Activated T-helper 2 cell treated with anti-CD3 and anti-CD28 coated beads, Interferon-gamma antibody, Interleukin-2, Interleukin-4, amounts not matched to agents 10 μg/mL and 5 μg/mL and 100 μg/mL, durations not matched to agents 14 hours and 24 hours and 36 hours (primary cell): ENCODE measurements at regions not wholly inside any gene's neighbourhood (a gene's known extent, or its start where the extent isn't known, plus 50 kb on each side); places are given as distances from the start of the nearest gene placed in this dataset.

Experiments
- DNase-seq: peaks from one replicate; pipeline ENCODE4 v3.0.0; 2021; ENCODE audit warnings: low spot score
- H3K27ac Mint-ChIP-seq: one replicate; pipeline ENCODE4 v1.8.0; 2021; ENCODE audit warnings: mixed read lengths
- H3K27me3 Mint-ChIP-seq: one replicate; pipeline ENCODE4 v1.8.0; 2021; ENCODE audit warnings: low read depth, mixed read lengths
- H3K36me3 Mint-ChIP-seq: one replicate; pipeline ENCODE4 v1.8.0; 2021; ENCODE audit warnings: low read depth, mixed read lengths
- H3K4me1 Mint-ChIP-seq: one replicate; pipeline ENCODE4 v1.8.0; 2021; ENCODE audit warnings: low read depth, mixed read lengths
- H3K4me3 Mint-ChIP-seq: one replicate; pipeline ENCODE4 v1.8.0; 2021; ENCODE audit warnings: low read depth, mild to moderate bottlenecking, moderate library complexity, mixed read lengths
- H3K9me3 Mint-ChIP-seq: one replicate; pipeline ENCODE4 v1.8.0; 2021; ENCODE audit warnings: mixed read lengths
- intact Hi-C: fragments of 100-400 bp; cut with micrococcal nuclease; formaldehyde crosslinking; loops from one replicate; pipeline ENCODE4 v1.15.1; 2023

DNA sequence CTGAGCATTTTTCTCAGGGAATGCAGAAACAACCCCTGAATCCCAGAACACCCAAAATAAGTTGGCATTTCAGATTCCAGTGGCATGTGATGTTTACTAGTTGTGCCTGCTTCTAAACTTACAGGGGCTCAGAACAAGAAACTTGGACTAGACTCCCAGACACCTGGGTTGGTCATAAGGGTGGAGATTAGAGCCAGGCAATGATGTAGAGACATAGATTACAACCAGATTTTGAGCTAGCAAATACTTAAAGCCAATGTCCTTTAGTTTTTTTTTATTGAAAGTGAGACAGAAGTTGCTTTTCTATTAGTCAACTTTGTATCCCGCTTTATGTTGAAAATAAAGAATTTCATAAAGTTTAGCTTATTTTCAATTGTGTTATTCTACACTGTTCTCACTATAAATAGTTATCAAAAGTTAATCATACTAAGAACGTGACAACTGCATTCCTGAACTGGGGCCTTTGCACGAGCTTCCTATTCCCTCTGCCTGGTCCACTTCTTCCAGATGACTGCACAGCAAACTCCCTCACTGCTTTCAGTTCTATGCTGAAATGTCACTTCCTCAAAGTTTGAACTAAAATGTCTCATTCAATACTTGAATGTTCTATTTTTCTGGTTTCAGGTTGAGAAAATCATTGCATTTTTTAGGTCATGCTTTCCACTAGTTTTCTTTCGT lies 224.7 kb upstream of the PPP1R2C start:
- no peaks in the 10 kb centered on the region for H3K36me3 Mint-ChIP-seq
- H3K4me1 Mint-ChIP-seq, result no peaks in the 10 kb centered on the region
- DNase-seq, result no peak
- H3K4me3 Mint-ChIP-seq, result no peak overlapping the region
- intact Hi-C loops, result no loop called here
- no peaks in the 10 kb centered on the region for H3K27me3 Mint-ChIP-seq
- H3K9me3 Mint-ChIP-seq, result no peaks in the 10 kb centered on the region
- no peak overlapping the region for H3K27ac Mint-ChIP-seq

DNA sequence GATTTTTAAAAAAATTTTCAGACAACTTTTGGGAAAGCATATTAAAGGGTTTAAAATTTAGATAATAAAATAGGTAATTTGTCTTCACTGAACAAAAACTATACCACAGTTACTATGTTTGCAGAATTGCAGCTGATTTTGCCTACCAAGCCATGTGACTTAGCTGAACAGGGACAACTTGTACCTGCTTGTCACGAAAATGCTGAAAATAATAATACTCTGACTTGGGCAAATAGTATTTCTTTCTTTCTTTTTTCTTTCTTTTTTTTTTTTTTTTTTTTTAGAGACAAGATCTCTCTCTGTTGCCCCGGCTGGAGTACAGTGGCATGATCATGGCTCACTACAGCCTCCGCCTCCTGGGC lies 225.2 kb upstream of the PPP1R2C start:
- DNase-seq, result no peak
- no peak overlapping the region for H3K4me3 Mint-ChIP-seq
- H3K9me3 Mint-ChIP-seq, result no peaks in the 10 kb centered on the region
- H3K27ac Mint-ChIP-seq, result no peak overlapping the region
- no peaks in the 10 kb centered on the region for H3K36me3 Mint-ChIP-seq
- intact Hi-C loops, result no loop called here
- no peaks in the 10 kb centered on the region for H3K4me1 Mint-ChIP-seq
- H3K27me3 Mint-ChIP-seq, result no peaks in the 10 kb centered on the region

DNA sequence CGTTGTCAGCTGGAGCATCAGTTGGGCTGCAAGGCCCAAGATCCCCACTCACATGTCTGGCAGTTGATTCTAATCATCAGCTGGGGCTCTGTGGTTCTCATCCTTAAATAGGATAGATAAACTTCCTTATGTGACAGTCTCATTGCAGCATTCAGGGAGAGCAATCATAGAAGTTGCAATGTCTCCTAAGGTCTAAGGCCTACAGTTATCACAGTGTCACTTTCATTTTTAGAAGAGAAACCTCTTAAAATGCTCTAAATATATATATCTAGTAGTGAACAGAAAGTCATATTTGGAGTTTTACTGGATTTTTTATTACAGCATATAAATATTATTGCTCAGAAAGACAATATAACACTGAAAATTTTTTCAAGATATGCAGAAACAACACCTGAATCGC lies 226.0 kb upstream of the PPP1R2C start:
- Mint-ChIP-seq H3K9me3 (no peaks in the 10 kb centered on the region), H3K27ac (no peak overlapping the region), H3K36me3 (no peaks in the 10 kb centered on the region), H3K4me1 (no peaks in the 10 kb centered on the region), H3K4me3 (no peak overlapping the region), H3K27me3 (no peaks in the 10 kb centered on the region)
- intact Hi-C loops, result no loop called here
- no peak for DNase-seq

DNA sequence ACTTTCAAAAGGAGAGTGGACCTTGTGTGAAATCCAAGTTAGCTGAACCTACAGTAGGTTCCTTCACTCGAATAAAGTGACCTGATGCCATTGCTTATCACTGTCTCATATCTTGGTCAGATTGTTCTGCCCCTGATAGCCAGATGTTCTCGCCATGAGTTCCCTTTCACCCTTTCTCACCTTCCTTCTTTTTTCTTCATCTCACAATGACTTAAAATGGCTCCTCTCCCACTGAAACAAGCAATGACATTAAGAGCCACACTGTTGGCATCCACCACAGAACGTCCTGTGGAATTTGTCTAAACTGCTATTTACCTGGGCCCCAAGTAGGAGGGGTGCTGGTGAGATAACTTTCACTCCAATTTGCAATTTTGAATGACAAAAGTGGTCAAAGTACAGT lies 227.6 kb upstream of the PPP1R2C start:
- Mint-ChIP-seq H3K9me3 (no peaks in the 10 kb centered on the region), H3K27me3 (no peaks in the 10 kb centered on the region), H3K4me1 (no peaks in the 10 kb centered on the region), H3K4me3 (no peak overlapping the region), H3K36me3 (no peaks in the 10 kb centered on the region), H3K27ac (no peak overlapping the region)
- intact Hi-C loops, result no loop called here
- DNase-seq, result no peak

DNA sequence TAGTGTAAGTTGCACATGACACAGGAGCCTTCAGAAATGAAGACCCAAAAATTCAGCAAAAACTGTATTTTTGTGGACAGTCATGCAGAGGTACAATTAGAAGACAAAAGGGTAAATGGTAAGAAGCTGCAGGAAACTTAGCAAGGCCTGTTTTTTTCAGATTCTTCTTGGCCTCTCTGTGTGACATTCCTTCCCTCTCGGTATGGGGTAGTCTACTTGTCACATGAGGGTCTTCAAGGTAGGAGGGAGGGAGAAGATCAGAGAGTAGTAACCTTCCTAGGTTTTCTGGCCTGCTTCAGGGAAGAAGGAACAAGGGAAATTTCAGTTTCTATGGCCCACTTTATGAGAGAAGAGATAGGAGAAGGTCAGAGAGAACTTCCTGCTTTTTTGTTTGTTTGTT lies 230.4 kb upstream of the PPP1R2C start:
- Mint-ChIP-seq H3K36me3 (no peaks in the 10 kb centered on the region), H3K4me3 (no peak overlapping the region), H3K4me1 (no peaks in the 10 kb centered on the region), H3K27ac (no peak overlapping the region), H3K27me3 (no peaks in the 10 kb centered on the region), H3K9me3 (no peaks in the 10 kb centered on the region)
- intact Hi-C loops, result no loop called here
- DNase-seq, result no peak

DNA sequence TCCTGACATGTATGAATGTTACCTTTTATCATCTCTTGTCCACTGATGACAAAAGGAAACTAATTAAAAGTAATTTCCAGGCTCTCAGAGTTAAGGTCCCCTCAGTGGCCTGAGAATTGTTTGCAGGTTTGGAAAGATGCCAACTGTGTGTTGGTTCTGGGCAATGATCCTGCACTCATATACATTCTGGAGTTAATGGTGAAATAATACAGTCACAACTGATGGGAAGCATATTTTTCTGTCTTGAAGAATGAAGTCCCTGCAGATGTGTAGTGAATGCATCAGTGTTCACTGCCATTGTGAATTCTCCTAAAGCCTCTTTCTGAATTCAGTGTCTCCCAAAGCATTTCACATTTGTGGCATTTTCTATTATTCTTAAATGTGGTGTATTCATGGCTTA lies 238.1 kb upstream of the PPP1R2C start:
- H3K36me3 Mint-ChIP-seq, result no peaks in the 10 kb centered on the region
- H3K4me3 Mint-ChIP-seq, result no peak overlapping the region
- H3K27me3 Mint-ChIP-seq, result no peaks in the 10 kb centered on the region
- H3K9me3 Mint-ChIP-seq, result no peaks in the 10 kb centered on the region
- intact Hi-C loops, result no loop called here
- DNase-seq, result no peak
- H3K27ac Mint-ChIP-seq, result no peak overlapping the region
- H3K4me1 Mint-ChIP-seq, result no peaks in the 10 kb centered on the region

DNA sequence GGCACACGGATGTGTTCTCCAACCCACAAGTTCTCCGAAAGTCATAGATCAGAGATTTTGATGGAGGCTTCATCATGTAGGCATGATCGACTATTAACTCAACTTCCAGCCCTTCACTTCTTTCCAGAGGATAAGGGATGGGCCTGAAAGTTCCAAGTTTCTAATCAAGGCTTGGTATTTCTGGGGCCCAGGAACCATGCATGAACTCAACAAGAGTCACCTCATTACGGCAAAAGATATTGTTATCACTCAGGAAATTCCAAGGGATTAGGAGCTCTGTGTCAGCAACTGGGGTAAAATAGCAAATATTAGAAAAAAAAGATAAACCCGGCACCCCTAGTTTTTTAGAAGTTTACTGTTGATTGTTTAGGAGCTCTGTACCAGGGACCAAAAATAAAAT lies 240.1 kb upstream of the PPP1R2C start:
- intact Hi-C loops, result no loop called here
- DNase-seq, result no peak
- Mint-ChIP-seq H3K27ac (no peak overlapping the region), H3K9me3 (no peaks in the 10 kb centered on the region), H3K4me1 (no peaks in the 10 kb centered on the region), H3K36me3 (no peaks in the 10 kb centered on the region), H3K27me3 (no peaks in the 10 kb centered on the region), H3K4me3 (no peak overlapping the region)

DNA sequence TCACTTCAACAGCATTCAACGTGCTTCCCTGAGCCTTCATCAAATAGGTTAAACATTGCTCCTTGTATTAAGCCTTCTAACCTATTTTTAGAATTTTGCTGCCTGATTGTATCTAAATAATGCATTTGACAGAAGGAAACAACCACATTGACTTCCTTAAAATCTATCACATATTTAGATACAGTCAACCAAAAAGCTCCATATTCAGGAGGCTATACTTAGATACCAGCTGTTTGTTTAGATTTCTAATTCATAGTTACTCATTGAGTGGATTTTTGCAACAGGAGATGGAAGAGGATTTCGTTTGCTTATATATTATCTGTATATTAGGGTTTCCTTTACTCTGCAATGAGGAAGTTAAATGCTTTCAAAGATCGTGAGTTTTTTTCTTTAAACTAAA lies 241.1 kb upstream of the PPP1R2C start:
- no peak for DNase-seq
- Mint-ChIP-seq H3K4me1 (no peaks in the 10 kb centered on the region), H3K9me3 (no peaks in the 10 kb centered on the region), H3K36me3 (no peaks in the 10 kb centered on the region), H3K4me3 (no peak overlapping the region), H3K27me3 (no peaks in the 10 kb centered on the region), H3K27ac (no peak overlapping the region)
- intact Hi-C loops, result no loop called here

DNA sequence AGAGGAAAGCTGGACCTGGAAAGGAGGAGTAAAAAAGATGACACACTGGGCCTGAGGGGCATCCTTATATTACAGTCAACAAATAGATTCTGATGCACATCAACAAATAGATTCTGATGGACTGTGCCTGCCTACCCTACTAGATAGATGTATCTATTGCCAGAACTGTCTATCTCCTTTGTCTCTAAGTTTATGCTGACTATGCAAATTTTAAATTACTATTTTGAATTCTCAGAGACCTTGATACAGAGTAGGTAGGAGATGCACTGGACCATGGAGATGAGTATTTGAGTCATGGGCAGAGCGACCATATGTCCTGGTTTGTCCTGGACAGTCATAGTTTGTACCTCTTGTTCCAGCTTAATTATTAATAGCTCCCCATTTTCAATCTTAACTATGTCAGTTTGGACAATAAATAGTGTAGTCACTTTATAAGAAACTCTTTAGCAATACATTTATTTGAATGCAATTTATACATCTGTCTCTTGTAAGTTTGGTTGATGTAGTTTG lies 247.9 kb upstream of the PPP1R2C start:
- Mint-ChIP-seq H3K4me3 (no peak overlapping the region), H3K27me3 (no peaks in the 10 kb centered on the region), H3K4me1 (no peaks in the 10 kb centered on the region), H3K9me3 (peaks cover 4% of the 10 kb centered on the region), H3K27ac (no peak overlapping the region), H3K36me3 (no peaks in the 10 kb centered on the region)
- no peak for DNase-seq
- intact Hi-C loops, result no loop called here

DNA sequence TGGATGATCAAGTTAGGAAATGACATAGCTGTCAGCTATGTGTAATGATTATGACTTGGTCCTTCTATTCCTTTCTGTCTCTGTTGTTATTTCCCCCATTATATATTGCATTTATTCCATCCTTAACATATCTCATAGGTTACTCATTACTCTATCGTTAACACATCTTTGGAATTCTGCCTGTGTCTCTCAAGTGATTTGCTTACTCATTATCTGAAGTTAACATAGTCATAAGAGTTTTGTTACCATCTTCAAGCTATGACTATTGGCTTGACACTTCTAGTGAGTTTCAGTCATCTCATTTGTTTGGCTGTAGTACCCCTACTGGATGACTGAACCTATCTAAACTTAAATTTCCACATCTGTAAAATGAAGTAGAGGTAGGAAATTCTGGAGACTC lies 286.1 kb upstream of the PPP1R2C start:
- Mint-ChIP-seq H3K27me3 (no peaks in the 10 kb centered on the region), H3K36me3 (no peaks in the 10 kb centered on the region), H3K9me3 (no peaks in the 10 kb centered on the region), H3K4me3 (no peak overlapping the region), H3K27ac (no peak overlapping the region), H3K4me1 (no peaks in the 10 kb centered on the region)
- no peak for DNase-seq
- intact Hi-C loops, result no loop called here

DNA sequence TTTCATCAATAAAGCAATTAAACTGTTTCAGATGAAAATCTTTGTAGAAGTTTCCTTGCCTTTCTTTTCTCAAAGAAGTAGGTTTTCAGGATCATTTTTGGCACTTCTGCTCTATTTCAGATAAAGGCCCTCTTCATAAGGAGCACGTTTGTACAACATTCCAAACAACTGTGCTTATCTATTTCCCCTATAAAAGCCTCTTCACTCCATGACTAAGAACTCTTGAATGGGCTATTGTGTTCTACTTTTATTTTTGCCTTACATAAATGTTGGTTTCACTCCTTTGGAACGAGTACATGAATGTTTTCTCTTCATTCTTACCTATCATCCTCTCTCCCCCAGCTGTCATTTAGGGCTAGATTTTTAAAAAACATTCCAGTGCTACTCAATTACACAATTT lies 288.0 kb upstream of the PPP1R2C start:
- Mint-ChIP-seq H3K9me3 (peaks cover 4% of the 10 kb centered on the region), H3K27me3 (no peaks in the 10 kb centered on the region), H3K27ac (no peak overlapping the region), H3K36me3 (no peaks in the 10 kb centered on the region), H3K4me3 (no peak overlapping the region), H3K4me1 (no peaks in the 10 kb centered on the region)
- no peak for DNase-seq
- intact Hi-C loops, result no loop called here

DNA sequence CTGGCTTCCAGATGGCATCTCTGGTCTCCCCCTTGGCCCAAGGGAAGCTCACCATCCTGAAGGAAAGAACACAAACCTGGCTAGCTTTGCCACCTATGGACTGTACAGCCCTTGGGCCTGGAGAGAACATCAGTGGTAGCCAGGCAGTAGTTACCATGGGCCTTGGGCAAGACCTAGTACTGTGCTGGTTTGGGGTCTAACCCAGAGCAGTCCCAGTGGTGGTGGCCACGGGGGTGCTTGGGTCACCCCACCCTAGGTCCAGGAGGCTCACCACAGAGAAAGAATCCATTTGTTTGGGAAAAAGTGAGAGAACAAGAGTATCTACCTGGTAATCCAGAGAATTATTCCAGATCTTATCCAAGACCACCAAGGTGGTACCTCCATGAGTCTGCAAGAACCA lies 290.7 kb upstream of the PPP1R2C start:
- DNase-seq, result no peak
- Mint-ChIP-seq H3K4me3 (no peak overlapping the region), H3K27me3 (no peaks in the 10 kb centered on the region), H3K9me3 (peaks cover 4% of the 10 kb centered on the region), H3K27ac (no peak overlapping the region), H3K36me3 (no peaks in the 10 kb centered on the region), H3K4me1 (no peaks in the 10 kb centered on the region)
- intact Hi-C loops, result no loop called here

DNA sequence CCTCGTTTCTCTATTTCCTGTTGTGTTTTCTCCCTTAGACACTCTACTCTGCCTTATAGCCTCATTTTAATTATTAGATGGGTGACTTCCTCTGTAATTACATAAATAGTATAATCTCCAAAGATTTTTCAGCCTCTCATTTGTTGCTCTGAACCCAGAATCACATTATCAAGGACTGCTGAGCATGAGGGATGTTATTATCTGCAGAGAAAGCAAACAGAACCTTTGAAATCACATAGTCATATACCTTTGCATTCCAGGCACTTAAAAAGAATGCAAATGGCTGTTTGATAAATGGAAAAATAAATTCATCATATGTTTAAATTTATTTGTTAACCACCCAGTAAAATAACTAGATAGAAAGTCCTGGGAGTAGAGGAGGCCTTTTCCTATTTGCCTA lies 305.1 kb upstream of the PPP1R2C start:
- H3K4me1 Mint-ChIP-seq, result no peaks in the 10 kb centered on the region
- no peaks in the 10 kb centered on the region for H3K27me3 Mint-ChIP-seq

DNA sequence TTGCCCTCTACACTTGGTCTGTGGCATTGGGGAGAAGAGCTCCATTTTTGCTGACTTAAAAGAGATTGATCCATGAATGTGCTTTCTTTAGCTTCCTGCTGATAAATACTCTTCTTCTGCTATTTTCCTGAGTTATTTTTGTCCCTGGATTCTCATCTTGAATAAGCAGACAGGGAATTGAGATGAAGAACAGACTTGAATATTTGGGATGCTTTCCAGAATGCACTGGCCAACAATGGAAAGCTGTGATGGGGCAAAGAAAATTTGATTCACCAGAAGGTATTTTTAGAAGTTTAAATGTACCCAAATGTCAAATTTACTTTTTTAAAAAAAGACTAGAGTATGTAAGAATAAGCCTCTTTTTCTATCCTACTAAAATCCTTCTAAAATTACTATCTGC lies 309.9 kb upstream of the PPP1R2C start:
- H3K36me3 Mint-ChIP-seq, result no peaks in the 10 kb centered on the region
- H3K27ac Mint-ChIP-seq, result no peak overlapping the region
- no peaks in the 10 kb centered on the region for H3K4me1 Mint-ChIP-seq
- H3K4me3 Mint-ChIP-seq, result no peak overlapping the region
- no peaks in the 10 kb centered on the region for H3K9me3 Mint-ChIP-seq
- DNase-seq, result no peak
- intact Hi-C loops, result no loop called here
- no peaks in the 10 kb centered on the region for H3K27me3 Mint-ChIP-seq

More for the DNA sequence above, 305.1 kb upstream of the PPP1R2C start:
- DNase-seq, result no peak
- no peak overlapping the region for H3K4me3 Mint-ChIP-seq
- H3K36me3 Mint-ChIP-seq, result no peaks in the 10 kb centered on the region
- no peak overlapping the region for H3K27ac Mint-ChIP-seq
- intact Hi-C loops, result no loop called here
- no peaks in the 10 kb centered on the region for H3K9me3 Mint-ChIP-seq
